ENCODE measurements at regions not wholly inside any gene's neighbourhood (a gene's known extent, or its start where the extent isn't known, plus 50 kb on each side); places are given as distances from the start of the nearest gene placed in this dataset.

DNA sequence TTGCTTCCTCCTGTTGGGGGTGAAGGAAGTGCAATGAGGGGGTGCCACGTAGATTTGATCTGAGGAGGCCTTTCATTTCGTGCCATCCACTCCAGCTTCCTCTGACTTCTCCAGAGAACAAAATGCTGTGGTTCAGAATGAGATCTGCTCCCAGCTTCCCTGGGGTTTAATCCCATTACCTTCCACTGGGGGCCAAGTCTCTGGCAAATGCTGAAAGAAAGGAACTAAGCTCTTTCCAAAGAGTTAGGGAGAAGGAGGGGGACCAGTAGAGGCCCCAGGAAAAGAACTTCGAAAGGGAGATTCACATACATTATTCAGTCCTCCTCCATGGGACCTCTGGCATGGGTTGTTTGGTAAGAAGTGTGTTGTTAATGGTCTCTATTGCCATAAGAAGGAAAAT, 727.0 kb downstream of the TYW1 start:
- TF ChIP-seq, protein P1, sequence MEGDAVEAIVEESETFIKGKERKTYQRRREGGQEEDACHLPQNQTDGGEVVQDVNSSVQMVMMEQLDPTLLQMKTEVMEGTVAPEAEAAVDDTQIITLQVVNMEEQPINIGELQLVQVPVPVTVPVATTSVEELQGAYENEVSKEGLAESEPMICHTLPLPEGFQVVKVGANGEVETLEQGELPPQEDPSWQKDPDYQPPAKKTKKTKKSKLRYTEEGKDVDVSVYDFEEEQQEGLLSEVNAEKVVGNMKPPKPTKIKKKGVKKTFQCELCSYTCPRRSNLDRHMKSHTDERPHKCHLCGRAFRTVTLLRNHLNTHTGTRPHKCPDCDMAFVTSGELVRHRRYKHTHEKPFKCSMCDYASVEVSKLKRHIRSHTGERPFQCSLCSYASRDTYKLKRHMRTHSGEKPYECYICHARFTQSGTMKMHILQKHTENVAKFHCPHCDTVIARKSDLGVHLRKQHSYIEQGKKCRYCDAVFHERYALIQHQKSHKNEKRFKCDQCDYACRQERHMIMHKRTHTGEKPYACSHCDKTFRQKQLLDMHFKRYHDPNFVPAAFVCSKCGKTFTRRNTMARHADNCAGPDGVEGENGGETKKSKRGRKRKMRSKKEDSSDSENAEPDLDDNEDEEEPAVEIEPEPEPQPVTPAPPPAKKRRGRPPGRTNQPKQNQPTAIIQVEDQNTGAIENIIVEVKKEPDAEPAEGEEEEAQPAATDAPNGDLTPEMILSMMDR (IDR thresholded peaks at IDR 0.05) = no peak

DNA sequence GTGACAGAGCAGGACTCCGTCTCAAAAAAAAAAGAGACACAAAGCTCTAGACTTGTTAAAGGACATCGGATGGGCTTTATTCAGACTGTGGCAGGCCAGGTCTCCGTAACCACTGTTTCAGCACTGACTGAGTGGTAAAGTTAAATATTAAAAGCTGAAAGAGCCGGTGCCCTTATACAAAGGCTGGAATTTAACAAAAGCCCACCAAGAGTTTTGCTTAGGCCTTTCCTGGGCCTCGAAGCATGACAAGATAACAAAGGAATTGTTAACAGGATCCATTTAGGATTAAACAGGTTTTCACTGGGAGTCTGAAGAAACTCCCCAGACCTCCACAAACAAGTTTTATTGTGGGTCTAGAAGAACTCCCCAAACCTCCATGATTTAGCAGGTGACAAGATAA, 727.8 kb downstream of the TYW1 start:
- TF ChIP-seq, protein P1 (IDR thresholded peaks at IDR 0.05) = no peak

DNA sequence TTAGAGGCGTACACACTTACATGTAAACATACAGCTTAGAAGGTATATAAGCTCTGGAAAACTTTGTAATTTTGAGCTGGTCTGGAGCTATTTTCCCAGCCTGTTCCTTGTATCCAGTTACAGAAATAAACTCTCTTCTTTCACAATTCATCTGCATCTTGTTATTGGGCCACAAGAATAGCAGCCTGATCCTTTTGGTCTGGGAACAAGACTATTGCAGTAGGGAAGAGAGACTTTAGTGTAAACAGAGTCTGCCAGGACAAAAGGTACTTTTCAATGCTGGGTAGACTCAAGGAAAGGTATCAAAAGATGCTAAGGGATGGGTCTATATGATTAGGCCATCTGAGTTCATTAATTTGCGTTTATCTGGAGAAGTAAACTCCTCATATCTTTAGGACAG, 728.3 kb downstream of the TYW1 start:
- TF ChIP-seq, protein P1 (IDR thresholded peaks at IDR 0.05) = no peak

DNA sequence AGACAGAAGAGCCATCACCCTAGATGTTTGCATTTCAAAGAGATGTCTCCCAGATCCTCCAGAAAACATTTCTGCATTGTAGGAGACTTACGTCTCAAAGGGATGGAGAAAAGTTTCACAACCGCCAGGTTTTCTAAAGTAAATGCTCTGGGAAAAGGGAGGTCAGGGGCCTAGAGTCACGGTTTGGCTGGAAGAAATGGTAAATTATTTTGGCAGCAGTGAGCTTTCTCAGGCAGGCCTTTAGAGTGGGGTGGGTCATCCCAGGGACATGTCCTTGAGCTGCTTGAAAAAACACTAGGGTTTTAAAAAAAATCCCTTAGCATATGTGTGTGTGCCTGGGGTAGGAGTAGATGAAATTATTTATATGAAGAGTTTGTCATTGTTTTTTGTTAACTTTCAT, 728.8 kb downstream of the TYW1 start:
- TF ChIP-seq, protein P1 (IDR thresholded peaks at IDR 0.05) = no peak

DNA sequence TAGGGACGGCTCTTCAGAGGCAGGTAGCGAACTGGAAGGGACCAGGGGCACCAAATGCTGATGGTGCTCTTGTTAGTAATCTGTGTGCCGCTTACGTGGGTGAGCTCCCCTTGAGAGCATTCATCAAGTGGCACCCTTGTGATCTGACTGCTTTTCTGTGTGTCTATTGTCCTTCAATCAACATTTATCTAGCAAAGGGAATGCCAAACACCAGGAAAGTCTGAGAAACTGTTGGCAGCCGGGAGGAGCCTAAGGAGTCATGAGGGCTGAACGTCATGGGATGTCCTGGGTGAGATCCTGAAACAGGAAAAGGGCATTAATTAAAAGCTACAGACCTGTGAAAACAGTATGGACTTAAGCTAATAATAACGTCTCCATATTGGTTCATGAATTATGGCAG, 733.1 kb downstream of the TYW1 start:
- TF ChIP-seq, protein P1 (IDR thresholded peaks at IDR 0.05) = no peak

DNA sequence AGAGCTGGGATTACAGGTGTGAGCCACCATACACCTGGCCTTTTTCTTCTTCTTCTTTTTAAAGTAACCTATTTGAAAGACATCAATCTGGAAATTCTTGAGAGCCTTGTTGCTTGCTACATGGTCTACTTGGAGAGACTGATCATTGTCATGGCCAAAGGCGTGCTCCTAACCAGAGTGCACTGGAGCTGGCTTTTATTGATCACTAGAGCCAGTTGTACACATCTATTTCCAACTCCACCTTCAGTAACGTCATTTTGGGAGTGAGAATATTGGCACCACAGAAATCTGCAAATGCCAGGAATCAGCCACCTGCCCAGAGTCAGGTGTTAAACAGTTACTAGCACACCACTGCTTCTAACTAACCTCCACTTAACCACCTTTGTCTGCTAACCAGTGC, 735.1 kb downstream of the TYW1 start:
- TF ChIP-seq, protein P1 (IDR thresholded peaks at IDR 0.05) = no peak

DNA sequence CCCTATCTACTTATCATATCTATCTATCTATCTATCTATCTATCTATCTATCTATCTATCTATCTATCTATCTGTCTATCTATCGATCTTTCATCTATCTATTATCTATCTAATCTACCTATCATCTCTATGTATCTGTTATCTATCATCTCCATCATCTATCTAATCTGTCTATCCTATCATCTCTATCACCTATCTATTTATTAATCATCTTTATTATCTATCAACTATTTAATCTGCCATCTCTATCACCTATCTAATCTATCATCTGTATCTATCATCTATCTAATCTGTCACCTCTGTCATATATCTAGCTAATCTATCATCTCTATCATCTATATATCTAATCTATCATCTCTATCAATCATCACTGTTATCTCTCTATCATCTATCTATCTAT, 736.3 kb downstream of the TYW1 start:
- TF ChIP-seq, protein P1 (IDR thresholded peaks at IDR 0.05) = no peak

DNA sequence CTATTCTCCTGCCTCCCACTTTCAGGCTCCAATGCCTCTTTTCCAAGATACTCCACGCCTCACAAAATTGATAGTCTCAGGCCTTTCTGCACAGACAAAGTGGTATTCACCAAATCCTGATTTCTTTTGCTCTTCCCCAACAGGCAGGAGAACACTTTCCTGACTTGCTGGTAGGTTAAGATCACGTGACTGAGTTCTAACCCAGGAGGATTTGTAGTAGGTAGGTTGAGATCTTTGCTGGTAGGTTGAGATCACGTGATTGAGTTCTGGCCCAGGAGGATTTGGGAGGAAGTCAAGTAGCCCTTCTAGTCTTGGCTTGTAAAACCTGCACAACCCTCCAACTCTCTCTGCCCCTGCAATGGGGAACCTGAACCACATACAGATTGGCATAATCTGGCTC, 741.5 kb downstream of the TYW1 start:
- TF ChIP-seq, protein P1 (IDR thresholded peaks at IDR 0.05) = no peak
